HCT116 (cell line): ENCODE measurements at regions not wholly inside any gene's neighbourhood (a gene's known extent, or its start where the extent isn't known, plus 50 kb on each side); places are given as distances from the start of the nearest gene placed in this dataset.

Experiments used
- ATAC-seq: fragments of 200-7000 bp; cut with Tn5 transposase; 2 replicates; pipeline ENCODE4 v1.9.1; 2020; ENCODE audit warnings: mild to moderate bottlenecking, moderate library complexity
- BruUV-seq: library from RNA; stranded (reverse); fragments of 400-500 nt; replicated peaks from 2 replicates; lab custom pipeline; 2021; lab: Mats Ljungman, UMichigan
- CTCF ChIA-PET: fragments of 300-600 bp; sonication (Branson Sonifier 250); formaldehyde crosslinking; loops from one replicate; lab custom pipeline; 2021; ENCODE audit warnings: antibody characterized with exemption; lab: Charles Lee
- POLR2A ChIA-PET: fragments of 300-600, 350-600 bp; sonication (Branson Sonifier 250); formaldehyde crosslinking; loops from one replicate; lab custom pipeline; 2021; ENCODE audit warnings: antibody characterized with exemption; lab: Charles Lee
- RAD21 ChIA-PET, 2 experiments: fragments of 300-600 bp; sonication (Branson Sonifier 250); formaldehyde crosslinking; loops; one replicate each; lab custom pipeline; 2023; ENCODE audit warnings: low total read pairs in 2 of 2; ENCODE audit not compliant: uncharacterized antibody in 2 of 2, unreplicated experiment in 2 of 2, low non-redundant PET in 1 of 2; lab: Charles Lee
- DNase-seq: peaks from one replicate; pipeline ENCODE4 v3.0.0-alpha.2; 2010; ENCODE audit warnings: low read depth, low spot score
- H2AFZ ChIP-seq: fragments of 200-600 bp; shearing (Covaris generic), sonication (generic); 2 replicates; pipeline ENCODE4 v1.6.1; 2017; ENCODE audit warnings: low read depth, mixed run types, mixed read lengths, antibody characterized with exemption, low read length; ENCODE audit not compliant: poor library complexity, severe bottlenecking
- H3K27ac ChIP-seq: 2 replicates; pipeline ENCODE4 v1.5.1; 2012; ENCODE audit warnings: low read depth, low read length
- H3K27me3 ChIP-seq: fragments of 200-600 bp; sonication (generic); 2 replicates; pipeline ENCODE4 v1.6.1; 2016; ENCODE audit warnings: mixed run types, low read length, mixed read lengths; ENCODE audit not compliant: insufficient read depth
- H3K36me3 ChIP-seq, 2 experiments: fragments of 200-500 bp in 1 of 2; fragments of 200-600 bp in 1 of 2; sonication (Bioruptor generic) in 1 of 2; sonication (generic) in 1 of 2; 2 replicates each; pipeline versions ENCODE4 v1.5.1 to v1.6.1; 2014 to 2016; ENCODE audit warnings: low read length in 2 of 2, inconsistent platforms in 1 of 2, mixed read lengths in 1 of 2, mixed run types in 1 of 2; ENCODE audit not compliant: insufficient read depth in 2 of 2, control insufficient read depth in 1 of 2
- H3K4me1 ChIP-seq, 2 experiments: fragments of 200-600 bp in 1 of 2; sonication (generic) in 1 of 2; 2 replicates each; pipeline versions ENCODE4 v1.5.1 to v1.6.1; 2012 to 2017; ENCODE audit warnings: low read length in 2 of 2, inconsistent platforms in 1 of 2, mild to moderate bottlenecking in 1 of 2, mixed read lengths in 1 of 2, mixed run types in 1 of 2, moderate library complexity in 1 of 2; ENCODE audit not compliant: insufficient read depth in 2 of 2, control insufficient read depth in 1 of 2
- H3K4me2 ChIP-seq: fragments of 200-600 bp; sonication (generic); 2 replicates; pipeline ENCODE4 v1.6.1; 2017; ENCODE audit warnings: mixed run types, low read length, mixed read lengths
- H3K4me3 ChIP-seq, 2 experiments: fragments of 200-600 bp in 1 of 2; sonication (generic) in 1 of 2; replicated peaks in 1 of 2; 2 replicates each; pipeline ENCODE4 v1.5.1; 2011 to 2016; ENCODE audit warnings: low read length in 2 of 2, control low read depth in 1 of 2, low read depth in 1 of 2, mild to moderate bottlenecking in 1 of 2, mixed read lengths in 1 of 2, mixed run types in 1 of 2
- H3K79me2 ChIP-seq: fragments of 200-600 bp; sonication (generic); 2 replicates; pipeline ENCODE4 v1.6.1; 2017; ENCODE audit warnings: mild to moderate bottlenecking, mixed run types, low read length, moderate library complexity, mixed read lengths; ENCODE audit not compliant: insufficient read depth
- H3K9ac ChIP-seq: fragments of 200-600 bp; sonication (generic); 2 replicates; pipeline ENCODE4 v1.6.1; 2016; ENCODE audit warnings: low read length, mixed read lengths
- H3K9me2 ChIP-seq: fragments of 200-600 bp; sonication (generic), shearing (Covaris generic); 2 replicates; pipeline ENCODE4 v1.6.1; 2017; ENCODE audit warnings: mixed run types, mild to moderate bottlenecking, moderate library complexity; ENCODE audit not compliant: insufficient read depth
- H3K9me3 ChIP-seq, 2 experiments: fragments of 200-500 bp in 1 of 2; fragments of 200-600 bp in 1 of 2; sonication (Bioruptor generic) in 1 of 2; sonication (generic) in 1 of 2; 2 replicates each; pipeline ENCODE4 v1.6.1; 2014 to 2017; ENCODE audit warnings: low read length in 2 of 2, mixed read lengths in 2 of 2, inconsistent platforms in 1 of 2, low read depth in 1 of 2, mild to moderate bottlenecking in 1 of 2, mixed run types in 1 of 2, moderate library complexity in 1 of 2; ENCODE audit not compliant: control insufficient read depth in 1 of 2, insufficient read depth in 1 of 2
- H4K20me1 ChIP-seq: fragments of 200-600 bp; sonication (generic), shearing (Covaris generic); 2 replicates; pipeline ENCODE4 v1.6.1; 2017; ENCODE audit warnings: mixed run types, mild to moderate bottlenecking, moderate library complexity; ENCODE audit not compliant: insufficient read depth
- CEBPB ChIP-seq: IDR thresholded peaks from 2 replicates; pipeline ENCODE4 v1.6.1; 2012; ENCODE audit warnings: low read depth
- EZH2phosphoT487 ChIP-seq: fragments of 200-600 bp; IDR thresholded peaks from 2 replicates; pipeline ENCODE4 v1.6.1; 2018; ENCODE audit warnings: antibody characterized with exemption, borderline replicate concordance
- SIN3A ChIP-seq: IDR thresholded peaks from 2 replicates; pipeline ENCODE4 v1.6.1; 2012; ENCODE audit warnings: low read depth
- ZFX ChIP-seq: fragments of 450-650 bp; IDR thresholded peaks from 2 replicates; pipeline ENCODE4 v1.6.1; 2017
- intact Hi-C: fragments of 100-400 bp; cut with micrococcal nuclease; formaldehyde crosslinking; loops from 2 replicates; pipeline ENCODE4 v1.10.0; 2022
- TF ChIP-seq, protein P1 (sequence below): IDR thresholded peaks from 2 replicates; pipeline ENCODE4 v1.6.1; 2012

DNA sequence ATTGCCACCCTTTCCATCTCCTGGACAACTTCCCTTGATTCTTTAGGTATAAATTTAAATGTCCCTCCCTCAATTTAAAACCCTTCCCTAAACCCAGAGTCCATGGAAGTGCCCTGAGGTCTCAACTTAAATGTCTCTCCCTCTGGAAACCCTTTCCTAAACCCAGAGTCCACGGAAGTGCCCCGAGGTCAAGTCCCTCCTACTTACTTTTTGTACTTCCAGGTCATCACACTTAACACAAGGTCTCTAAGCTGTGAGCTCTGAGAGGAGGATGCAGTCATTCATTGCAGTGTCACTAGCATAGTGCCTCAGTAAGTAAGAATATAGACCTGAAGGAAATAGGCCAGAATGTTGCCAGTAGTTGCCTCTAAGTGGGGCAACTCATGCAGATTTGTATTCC lies 78.2 kb upstream of the BNC1 start:
- peaks cover 7% of the 10 kb centered on the region; the same call in 1 of the 2 replicates for H3K27me3 ChIP-seq
- BruUV-seq, result no TSS peak
- ATAC-seq (no peak), DNase-seq (no peak)
- CTCF ChIA-PET, result no interaction called here
- H3K4me2 ChIP-seq, result no peak overlapping the region
- H3K9ac ChIP-seq, result no peak overlapping the region
- no peaks in the 10 kb centered on the region for H3K9me2 ChIP-seq
- no peaks in the 10 kb centered on the region for H4K20me1 ChIP-seq
- H3K4me3 ChIP-seq, result no peak overlapping the region
- intact Hi-C loops, result no loop called here
- H3K4me1 ChIP-seq, result peaks cover 2 to 12% of the 10 kb centered on the region in 2 experiments; a peak in 2 of 4 replicates
- H3K36me3 ChIP-seq, result no peaks in the 10 kb centered on the region
- POLR2A ChIA-PET, result interaction anchor here (1.0 kb wide), 1 partner anchor 11 kb away, joined by 3 read pairs; no protein-coding TSS in a partner anchor
- no peak for TF ChIP-seq CEBPB
- no peak for TF ChIP-seq SIN3A
- TF ChIP-seq EZH2phosphoT487, result no peak
- TF ChIP-seq ZFX, result no peak
- no peaks in the 10 kb centered on the region for H3K79me2 ChIP-seq
- RAD21 ChIA-PET, result no interaction called here
- H3K27ac ChIP-seq, result no peak overlapping the region
- H3K9me3 ChIP-seq, result no peaks in the 10 kb centered on the region
- H2AFZ ChIP-seq, result no peak overlapping the region

DNA sequence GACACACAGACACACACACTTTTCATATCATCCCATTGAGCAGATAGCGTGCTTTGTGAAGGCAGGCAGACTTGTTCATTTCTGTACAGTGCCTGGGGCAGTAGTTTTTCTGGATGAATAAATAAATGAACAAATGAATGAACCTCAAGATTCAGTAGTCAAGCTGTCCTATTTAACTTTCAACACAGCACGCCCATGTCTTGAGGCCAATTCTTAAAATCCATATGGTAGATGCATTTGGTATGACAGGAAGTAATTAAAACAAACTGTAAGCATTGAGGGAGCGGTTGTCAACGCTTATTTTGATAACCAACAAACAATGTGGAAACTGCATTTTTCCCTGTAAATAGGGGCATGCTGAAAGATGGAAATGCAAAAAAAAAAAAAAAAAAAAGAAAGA lies 80.0 kb upstream of the BNC1 start:
- Histone ChIP-seq H3K4me1 (peaks cover 2 to 12% of the 10 kb centered on the region in 2 experiments; a peak in 2 of 4 replicates), H3K79me2 (no peaks in the 10 kb centered on the region), H3K27ac (no peak overlapping the region), H3K9ac (no peak overlapping the region), H4K20me1 (no peaks in the 10 kb centered on the region), H3K9me3 (no peaks in the 10 kb centered on the region), H3K4me3 (no peak overlapping the region), H3K27me3 (peaks cover 7% of the 10 kb centered on the region; the same call in 1 of the 2 replicates)
- no peak for ATAC-seq
- no TSS peak for BruUV-seq
- no peak for DNase-seq
- ChIA-PET POLR2A (no interaction called here), CTCF (interaction anchor here (1.4 to 2.2 kb wide), 2 partner anchors 16 to 116 kb away, joined by 4 to 6 read pairs; no protein-coding TSS in a partner anchor), RAD21 (no interaction called here)
- intact Hi-C loops, result no loop called here
- TF ChIP-seq, protein P1, sequence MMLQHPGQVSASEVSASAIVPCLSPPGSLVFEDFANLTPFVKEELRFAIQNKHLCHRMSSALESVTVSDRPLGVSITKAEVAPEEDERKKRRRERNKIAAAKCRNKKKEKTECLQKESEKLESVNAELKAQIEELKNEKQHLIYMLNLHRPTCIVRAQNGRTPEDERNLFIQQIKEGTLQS, result no peak
- TF ChIP-seq, all 23 proteins: peak for 0
- Histone ChIP-seq H3K4me2 (no peak overlapping the region), H3K36me3 (no peaks in the 10 kb centered on the region), H3K9me2 (no peaks in the 10 kb centered on the region), H2AFZ (no peak overlapping the region)
